ENCODE measurements at regions not wholly inside any gene's neighbourhood (a gene's known extent, or its start where the extent isn't known, plus 50 kb on each side); places are given as distances from the start of the nearest gene placed in this dataset.

DNA sequence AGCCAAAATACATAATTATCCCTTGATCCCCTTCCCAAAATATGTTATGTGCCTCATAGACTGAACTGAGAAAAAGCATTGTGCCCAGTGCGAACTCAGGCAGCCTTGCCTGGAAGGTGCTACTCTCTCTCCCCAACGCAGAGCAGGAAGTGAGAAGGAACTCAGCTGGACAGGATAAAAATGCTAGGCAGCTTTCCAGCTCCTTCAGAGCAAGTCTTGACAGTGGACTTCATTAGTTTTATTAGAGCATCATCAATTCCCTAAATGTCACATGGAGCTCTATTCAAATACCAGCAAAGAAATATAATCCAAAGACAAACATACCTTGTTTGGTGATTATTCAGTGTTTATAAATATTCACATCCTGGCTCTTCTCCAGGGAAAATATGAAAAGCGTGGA lies 202.4 kb downstream of the RFC3 start:
- WGBS = 77% methylated on average over 3 of the region's 3 CpGs
- Histone ChIP-seq H3K4me3 (ENCODE audit: low read depth in 1 of 3, low read length in 3 of 3) (no peak overlapping the region), H3K9ac (ENCODE audit: low read depth in 1 of 2, low read length in 2 of 2) (no peak overlapping the region)

GRCh38 chr13:34021619-34022018 lies 203.7 kb downstream of the RFC3 start:
- TF ChIP-seq RXRA (IDR thresholded peaks at IDR 0.05) = no peak
- no peak for TF ChIP-seq FOXA1 (IDR thresholded peaks at IDR 0.05)
- no peak overlapping the region for H3K27ac ChIP-seq (ENCODE audit: low read depth in 1 of 2, low read length in 2 of 2)
- no peaks in the 10 kb centered on the region for H3K27me3 ChIP-seq (ENCODE audit: control insufficient read depth in 4 of 4, insufficient read depth in 4 of 4, low read length in 3 of 4)

More for the DNA sequence above, 202.4 kb downstream of the RFC3 start:
- DNase-seq (ENCODE audit: low spot score) = no peak
- Histone ChIP-seq H3K36me3 (ENCODE audit: control insufficient read depth in 4 of 4, insufficient read depth in 3 of 4, low read depth in 1 of 4, low read length in 3 of 4) (no peaks in the 10 kb centered on the region), H3K27ac (ENCODE audit: low read depth in 1 of 2, low read length in 2 of 2) (no peak overlapping the region), H3K4me1 (ENCODE audit: control insufficient read depth in 4 of 4, insufficient read depth in 4 of 4, low read length in 3 of 4) (no peaks in the 10 kb centered on the region), H3K27me3 (ENCODE audit: control insufficient read depth in 4 of 4, insufficient read depth in 4 of 4, low read length in 3 of 4) (no peaks in the 10 kb centered on the region), H3K9me3 (ENCODE audit: control insufficient read depth in 4 of 4, low read length in 3 of 4) (peaks cover 4 to 7% (median 5%) of the 10 kb centered on the region in 4 donors)
- no peak for TF ChIP-seq FOXA2 (IDR thresholded peaks at IDR 0.05)
- no peak for TF ChIP-seq GABPA (IDR thresholded peaks at IDR 0.05 in 1 of 2, conservative IDR thresholded peaks at IDR 0.05 in 1 of 2)
- TF ChIP-seq, protein P1, sequence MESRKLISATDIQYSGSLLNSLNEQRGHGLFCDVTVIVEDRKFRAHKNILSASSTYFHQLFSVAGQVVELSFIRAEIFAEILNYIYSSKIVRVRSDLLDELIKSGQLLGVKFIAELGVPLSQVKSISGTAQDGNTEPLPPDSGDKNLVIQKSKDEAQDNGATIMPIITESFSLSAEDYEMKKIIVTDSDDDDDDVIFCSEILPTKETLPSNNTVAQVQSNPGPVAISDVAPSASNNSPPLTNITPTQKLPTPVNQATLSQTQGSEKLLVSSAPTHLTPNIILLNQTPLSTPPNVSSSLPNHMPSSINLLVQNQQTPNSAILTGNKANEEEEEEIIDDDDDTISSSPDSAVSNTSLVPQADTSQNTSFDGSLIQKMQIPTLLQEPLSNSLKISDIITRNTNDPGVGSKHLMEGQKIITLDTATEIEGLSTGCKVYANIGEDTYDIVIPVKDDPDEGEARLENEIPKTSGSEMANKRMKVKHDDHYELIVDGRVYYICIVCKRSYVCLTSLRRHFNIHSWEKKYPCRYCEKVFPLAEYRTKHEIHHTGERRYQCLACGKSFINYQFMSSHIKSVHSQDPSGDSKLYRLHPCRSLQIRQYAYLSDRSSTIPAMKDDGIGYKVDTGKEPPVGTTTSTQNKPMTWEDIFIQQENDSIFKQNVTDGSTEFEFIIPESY (IDR thresholded peaks at IDR 0.05) = no peak
- TF ChIP-seq YY1 (IDR thresholded peaks at IDR 0.05) = no peak
- TF ChIP-seq JUND (IDR thresholded peaks at IDR 0.05) = no peak
- no peak for TF ChIP-seq TAF1 (conservative IDR thresholded peaks at IDR 0.05)
- no peak for TF ChIP-seq NR2F2 (IDR thresholded peaks at IDR 0.05)
- no peak for TF ChIP-seq RXRA (IDR thresholded peaks at IDR 0.05)
- TF ChIP-seq HNF4A (conservative IDR thresholded peaks at IDR 0.05) = no peak
- TF ChIP-seq FOXA1 (IDR thresholded peaks at IDR 0.05) = no peak
- TF ChIP-seq ATF3 (IDR thresholded peaks at IDR 0.05) = no peak
- no peak for TF ChIP-seq MAX (IDR thresholded peaks at IDR 0.05)
- TF ChIP-seq CTCF (IDR thresholded peaks at IDR 0.05; ENCODE audit: low read depth, low read length, missing input control) = no peak
- TF ChIP-seq EGR1 (IDR thresholded peaks at IDR 0.05; ENCODE audit: low read depth in 2 of 2) = no peak
- TF ChIP-seq SP1 (IDR thresholded peaks at IDR 0.05) = no peak

GRCh38 chr13:34025746-34026145 lies 207.8 kb downstream of the RFC3 start:
- WGBS = 67% methylated on average over 1 of the region's 1 CpG
- H3K4me1 ChIP-seq (ENCODE audit: control insufficient read depth in 4 of 4, insufficient read depth in 4 of 4, low read length in 3 of 4) = no peaks in the 10 kb centered on the region
- H3K9me3 ChIP-seq (ENCODE audit: control insufficient read depth in 4 of 4, low read length in 3 of 4) = peaks cover 4 to 7% (median 5%) of the 10 kb centered on the region in 4 donors
- no peak overlapping the region for H3K9ac ChIP-seq (ENCODE audit: low read depth in 1 of 2, low read length in 2 of 2)
- H3K4me3 ChIP-seq (ENCODE audit: low read depth in 1 of 3, low read length in 3 of 3) = no peak overlapping the region
- no peak for DNase-seq (ENCODE audit: low spot score)
- H3K27ac ChIP-seq (ENCODE audit: low read depth in 1 of 2, low read length in 2 of 2) = no peak overlapping the region
- no peaks in the 10 kb centered on the region for H3K36me3 ChIP-seq (ENCODE audit: control insufficient read depth in 4 of 4, insufficient read depth in 3 of 4, low read depth in 1 of 4, low read length in 3 of 4)
- H3K27me3 ChIP-seq (ENCODE audit: control insufficient read depth in 4 of 4, insufficient read depth in 4 of 4, low read length in 3 of 4) = no peaks in the 10 kb centered on the region
- no peak for TF ChIP-seq HNF4G (IDR thresholded peaks at IDR 0.05)
- TF ChIP-seq FOXA2 (IDR thresholded peaks at IDR 0.05) = no peak
- TF ChIP-seq GABPA (IDR thresholded peaks at IDR 0.05 in 1 of 2, conservative IDR thresholded peaks at IDR 0.05 in 1 of 2) = no peak
- no peak for TF ChIP-seq REST (IDR thresholded peaks at IDR 0.05)
- no peak for TF ChIP-seq EGR1 (IDR thresholded peaks at IDR 0.05; ENCODE audit: low read depth in 2 of 2)
- TF ChIP-seq RAD21 (IDR thresholded peaks at IDR 0.05) = no peak
- TF ChIP-seq SP1 (IDR thresholded peaks at IDR 0.05) = no peak
- no peak for TF ChIP-seq CTCF (IDR thresholded peaks at IDR 0.05; ENCODE audit: low read depth, low read length, missing input control)
- no peak for TF ChIP-seq YY1 (IDR thresholded peaks at IDR 0.05)
- no peak for TF ChIP-seq MAX (IDR thresholded peaks at IDR 0.05)
- no peak for TF ChIP-seq NR2F2 (IDR thresholded peaks at IDR 0.05)
- TF ChIP-seq TAF1 (conservative IDR thresholded peaks at IDR 0.05) = no peak

More at GRCh38 chr13:34021619-34022018, 203.7 kb downstream of the RFC3 start:
- Histone ChIP-seq H3K9ac (ENCODE audit: low read depth in 1 of 2, low read length in 2 of 2) (no peak overlapping the region), H3K4me3 (ENCODE audit: low read depth in 1 of 3, low read length in 3 of 3) (no peak overlapping the region), H3K4me1 (ENCODE audit: control insufficient read depth in 4 of 4, insufficient read depth in 4 of 4, low read length in 3 of 4) (no peaks in the 10 kb centered on the region), H3K9me3 (ENCODE audit: control insufficient read depth in 4 of 4, low read length in 3 of 4) (peaks cover 4 to 7% (median 5%) of the 10 kb centered on the region in 4 donors), H3K36me3 (ENCODE audit: control insufficient read depth in 4 of 4, insufficient read depth in 3 of 4, low read depth in 1 of 4, low read length in 3 of 4) (no peaks in the 10 kb centered on the region)
- DNase-seq (ENCODE audit: low spot score) = no peak

All from liver (tissue), 8 donors.